Epithelial cell of esophagus (primary cell): ENCODE measurements at regions not wholly inside any gene's neighbourhood (a gene's known extent, or its start where the extent isn't known, plus 50 kb on each side); places are given as distances from the start of the nearest gene placed in this dataset.

Experiments
- DNase-seq: peaks from one replicate; pipeline ENCODE4 v3.0.0; 2010; ENCODE audit warnings: low read depth
- H3K4me3 ChIP-seq: 2 replicates; pipeline ENCODE4 v1.5.1; 2011; ENCODE audit warnings: mild to moderate bottlenecking, low read length, control low read depth
- CTCF ChIP-seq: IDR thresholded peaks from 2 replicates; pipeline ENCODE4 v1.5.1; 2011; ENCODE audit warnings: low read depth, mild to moderate bottlenecking, low read length, control low read depth, inconsistent platforms; ENCODE audit not compliant: insufficient read depth; ENCODE audit errors: missing control alignments

GRCh38 chr6:125693480-125693879, 56.0 kb upstream of the HEY2 start:
- DNase-seq = no peak
- H3K4me3 ChIP-seq = no peak overlapping the region
- TF ChIP-seq CTCF = no peak

- no peak for TF ChIP-seq CTCF
- H3K4me3 ChIP-seq = no peak overlapping the region
- DNase-seq = no peak
These were observed 49.8 kb upstream of the HEY2 start for GRCh38 chr6:125699591-125699990.
